Kidney epithelial cell (primary cell): ENCODE measurements at regions not wholly inside any gene's neighbourhood (a gene's known extent, or its start where the extent isn't known, plus 50 kb on each side); places are given as distances from the start of the nearest gene placed in this dataset.

ENCODE experiments used
- DNase-seq: peaks from one replicate; pipeline ENCODE4 v3.0.0-alpha.2; 2010; ENCODE audit warnings: low read depth
- H3K27me3 ChIP-seq: 2 replicates; pipeline ENCODE4 v1.6.0; 2011; ENCODE audit warnings: low read length; ENCODE audit not compliant: control insufficient read depth, insufficient read depth
- H3K36me3 ChIP-seq: 2 replicates; pipeline ENCODE4 v1.5.1; 2011; ENCODE audit warnings: low read length; ENCODE audit not compliant: control insufficient read depth, insufficient read depth
- H3K4me3 ChIP-seq: 2 replicates; pipeline ENCODE4 v1.5.1; 2011; ENCODE audit warnings: low read depth, mild to moderate bottlenecking, control low read depth, low read length
- TF ChIP-seq, protein P1 (sequence below): IDR thresholded peaks from 2 replicates; pipeline ENCODE4 v1.5.1; 2011; ENCODE audit warnings: mild to moderate bottlenecking, moderate library complexity, low read length, control low read depth, inconsistent platforms; ENCODE audit not compliant: insufficient read depth, poor library complexity, severe bottlenecking

DNA sequence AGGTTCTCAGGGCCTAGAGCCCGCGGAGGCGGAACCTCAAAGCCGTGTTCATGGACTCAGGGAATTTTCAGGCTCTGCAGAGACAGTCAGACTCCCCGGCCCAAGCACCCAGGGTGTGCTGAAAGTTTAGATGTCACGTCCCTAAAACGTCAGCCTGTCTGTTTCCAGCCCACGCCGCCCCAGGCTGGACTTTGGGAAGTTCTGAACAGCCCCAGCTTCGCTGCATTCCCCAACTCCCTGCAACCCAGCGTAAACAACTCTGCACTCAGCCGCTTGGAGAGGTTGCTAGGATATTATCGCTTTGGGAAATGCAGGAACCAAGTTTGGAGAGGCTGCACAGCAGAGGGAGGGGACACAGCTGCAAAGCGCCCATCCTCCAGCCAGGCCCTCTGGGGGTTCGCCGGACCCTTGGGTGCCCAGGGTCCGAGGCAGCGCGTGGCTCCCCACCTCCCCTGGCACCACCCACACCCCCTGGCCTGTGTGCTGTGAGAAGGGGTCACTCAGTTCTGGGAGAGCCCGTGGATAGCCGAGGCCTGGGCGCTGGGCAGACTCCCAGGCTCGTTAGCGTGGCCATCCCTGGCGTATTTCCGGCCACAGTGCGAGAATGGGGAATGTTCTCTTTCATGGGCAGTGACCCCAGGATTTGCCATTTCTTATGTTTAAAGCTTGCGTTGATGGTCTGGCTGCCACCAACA is 120.5 kb upstream of the FGF3 start:
- no peak for DNase-seq
- H3K36me3 ChIP-seq: no peaks in the 10 kb centered on the region
- TF ChIP-seq, protein P1, sequence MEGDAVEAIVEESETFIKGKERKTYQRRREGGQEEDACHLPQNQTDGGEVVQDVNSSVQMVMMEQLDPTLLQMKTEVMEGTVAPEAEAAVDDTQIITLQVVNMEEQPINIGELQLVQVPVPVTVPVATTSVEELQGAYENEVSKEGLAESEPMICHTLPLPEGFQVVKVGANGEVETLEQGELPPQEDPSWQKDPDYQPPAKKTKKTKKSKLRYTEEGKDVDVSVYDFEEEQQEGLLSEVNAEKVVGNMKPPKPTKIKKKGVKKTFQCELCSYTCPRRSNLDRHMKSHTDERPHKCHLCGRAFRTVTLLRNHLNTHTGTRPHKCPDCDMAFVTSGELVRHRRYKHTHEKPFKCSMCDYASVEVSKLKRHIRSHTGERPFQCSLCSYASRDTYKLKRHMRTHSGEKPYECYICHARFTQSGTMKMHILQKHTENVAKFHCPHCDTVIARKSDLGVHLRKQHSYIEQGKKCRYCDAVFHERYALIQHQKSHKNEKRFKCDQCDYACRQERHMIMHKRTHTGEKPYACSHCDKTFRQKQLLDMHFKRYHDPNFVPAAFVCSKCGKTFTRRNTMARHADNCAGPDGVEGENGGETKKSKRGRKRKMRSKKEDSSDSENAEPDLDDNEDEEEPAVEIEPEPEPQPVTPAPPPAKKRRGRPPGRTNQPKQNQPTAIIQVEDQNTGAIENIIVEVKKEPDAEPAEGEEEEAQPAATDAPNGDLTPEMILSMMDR: no peak
- H3K27me3 ChIP-seq: peaks cover 7% of the 10 kb centered on the region
- H3K4me3 ChIP-seq: no peak overlapping the region

- TF ChIP-seq, protein P1: no peak
- DNase-seq: no peak
- H3K36me3 ChIP-seq: no peaks in the 10 kb centered on the region
- H3K4me3 ChIP-seq: no peak overlapping the region
- H3K27me3 ChIP-seq: peaks cover 7% of the 10 kb centered on the region
Observed at GRCh38 chr11:69940246-69940610, 121.0 kb upstream of the FGF3 start.

DNA sequence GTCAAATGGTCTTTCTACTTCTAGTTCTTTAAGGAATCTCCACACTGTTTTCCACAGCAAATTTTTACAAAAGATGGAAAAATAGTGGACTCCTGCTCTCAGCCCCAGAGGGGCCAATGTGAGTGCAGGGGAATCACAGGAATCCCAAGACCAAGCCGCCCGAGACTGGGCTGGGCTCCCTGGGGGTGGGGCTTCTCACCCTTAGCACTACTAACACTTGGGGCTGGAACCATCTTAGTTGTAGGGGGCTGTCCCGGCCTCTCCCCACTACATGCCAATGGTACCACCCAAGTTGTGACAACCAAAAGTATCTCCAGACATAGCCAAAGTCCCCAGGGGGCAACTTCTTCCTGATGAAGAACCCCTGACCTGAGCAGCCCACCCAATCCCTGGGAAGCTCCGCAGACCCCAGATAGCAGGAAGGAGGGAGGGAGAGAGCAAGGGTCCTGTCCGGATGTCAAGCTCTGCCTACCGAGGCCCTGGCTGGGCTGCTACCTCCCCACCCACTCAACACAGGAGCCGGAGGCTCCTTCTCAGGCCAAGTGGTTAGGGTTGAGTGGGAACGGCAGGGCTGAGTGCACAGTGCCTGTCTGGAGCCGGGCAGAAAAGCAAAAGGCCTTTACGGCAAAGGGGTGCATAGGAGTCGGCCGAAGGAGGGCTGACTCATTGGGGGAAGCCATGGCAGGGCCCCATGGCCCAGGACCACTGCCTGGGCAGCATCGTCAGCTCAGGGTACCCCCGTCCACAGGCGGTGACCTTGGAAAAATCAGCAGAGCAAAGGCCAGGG is 122.5 kb upstream of the FGF3 start:
- H3K4me3 ChIP-seq: no peak overlapping the region
- H3K27me3 ChIP-seq: peaks cover 8% of the 10 kb centered on the region
- H3K36me3 ChIP-seq: no peaks in the 10 kb centered on the region
- TF ChIP-seq, protein P1: no peak
- no peak for DNase-seq

DNA sequence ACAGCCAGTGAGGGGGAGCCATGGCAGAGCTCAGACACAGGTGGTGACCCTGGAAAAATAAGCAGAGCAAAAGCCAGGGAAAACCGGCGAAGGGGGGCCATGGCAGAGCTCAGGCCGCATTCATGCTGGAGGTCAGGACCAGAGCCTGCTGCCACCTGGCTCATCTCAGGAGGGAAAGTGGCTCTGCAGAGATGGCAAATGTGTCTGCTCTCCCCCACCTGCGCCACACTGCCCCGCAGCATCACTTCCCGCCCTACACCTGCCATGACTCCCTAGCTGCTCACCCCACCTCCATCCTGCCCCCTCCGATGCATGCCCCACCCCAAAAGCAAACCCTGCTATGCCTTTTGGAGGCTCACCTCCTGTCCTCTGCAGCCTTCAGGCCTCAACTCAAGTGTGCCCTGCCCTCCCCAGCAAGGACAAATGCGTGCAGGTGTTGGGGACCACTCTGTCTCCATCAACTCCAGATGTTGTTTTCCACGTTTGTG is 123.2 kb upstream of the FGF3 start:
- H3K27me3 ChIP-seq: peaks cover 9% of the 10 kb centered on the region
- no peaks in the 10 kb centered on the region for H3K36me3 ChIP-seq
- TF ChIP-seq, protein P1: no peak
- H3K4me3 ChIP-seq: no peak overlapping the region
- DNase-seq: no peak

DNA sequence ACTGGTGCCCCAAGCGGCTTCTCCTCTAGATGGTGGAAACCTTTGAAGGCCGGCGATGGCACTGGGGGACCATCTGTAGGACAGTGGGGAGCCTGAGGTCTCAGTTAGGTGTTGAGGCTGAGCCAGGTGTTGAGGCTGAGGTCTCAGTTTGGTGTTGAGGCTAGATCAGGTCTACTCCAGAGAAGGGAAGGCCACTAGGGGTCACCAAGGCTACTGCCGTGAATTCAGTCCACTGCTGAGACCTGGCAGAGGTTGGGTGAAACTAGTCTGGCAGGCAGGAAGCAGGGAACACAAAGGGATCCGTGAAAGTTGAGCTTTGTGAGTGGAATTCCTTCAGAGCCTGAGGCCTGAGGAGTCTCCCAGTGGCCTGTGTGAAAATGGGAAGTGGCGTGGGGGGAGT is 123.8 kb upstream of the FGF3 start:
- DNase-seq: no peak
- no peaks in the 10 kb centered on the region for H3K36me3 ChIP-seq
- peaks cover 9% of the 10 kb centered on the region for H3K27me3 ChIP-seq
- TF ChIP-seq, protein P1: peak; percentile 1
- H3K4me3 ChIP-seq: no peak overlapping the region
